ENCODE measurements at regions not wholly inside any gene's neighbourhood (a gene's known extent, or its start where the extent isn't known, plus 50 kb on each side); places are given as distances from the start of the nearest gene placed in this dataset.

DNA sequence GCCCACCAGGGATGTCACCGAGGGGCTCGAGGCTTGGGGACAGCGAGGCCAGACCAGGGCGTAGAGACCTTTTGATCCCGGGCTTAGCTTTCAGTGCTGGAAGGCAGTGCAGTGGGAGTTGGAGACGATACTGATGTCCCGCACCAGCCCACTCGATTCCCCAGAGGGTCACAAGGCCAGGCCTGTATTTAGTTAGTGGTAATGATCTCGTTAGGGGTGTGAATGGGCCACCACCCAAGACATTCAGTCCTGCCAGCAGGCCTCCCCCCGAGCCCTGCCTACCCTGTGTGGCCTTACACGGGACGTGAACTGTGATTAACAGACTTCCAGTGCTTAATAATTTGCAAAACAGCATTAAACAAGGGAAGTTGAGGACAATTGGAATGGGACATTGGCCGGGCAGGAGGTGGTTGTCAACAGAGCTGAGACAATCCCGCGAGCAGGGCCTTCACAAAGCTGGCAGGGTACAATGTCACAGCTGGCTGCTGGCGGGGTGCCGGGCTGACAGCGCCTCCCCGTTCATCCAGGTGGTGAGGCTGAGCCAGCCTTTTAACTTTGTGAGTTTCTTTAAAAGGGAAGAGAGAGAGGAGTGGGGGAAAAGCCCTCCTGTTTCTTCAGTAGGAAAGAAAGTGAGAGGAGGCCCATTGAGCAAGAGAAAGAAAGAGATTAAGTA, 175.3 kb upstream of the RALGAPA2 start:
- no peaks in the 10 kb centered on the region for H4K20me1 ChIP-seq (ENCODE audit: insufficient read depth)
- TF ChIP-seq EP300 (conservative IDR thresholded peaks at IDR 0.05; ENCODE audit: poor library complexity, severe bottlenecking) (no peak), MXI1 (conservative IDR thresholded peaks at IDR 0.05; ENCODE audit: poor library complexity, severe bottlenecking) (no peak), SMC3 (conservative IDR thresholded peaks at IDR 0.05; ENCODE audit: poor library complexity) (no peak)
- TF ChIP-seq, protein P1, sequence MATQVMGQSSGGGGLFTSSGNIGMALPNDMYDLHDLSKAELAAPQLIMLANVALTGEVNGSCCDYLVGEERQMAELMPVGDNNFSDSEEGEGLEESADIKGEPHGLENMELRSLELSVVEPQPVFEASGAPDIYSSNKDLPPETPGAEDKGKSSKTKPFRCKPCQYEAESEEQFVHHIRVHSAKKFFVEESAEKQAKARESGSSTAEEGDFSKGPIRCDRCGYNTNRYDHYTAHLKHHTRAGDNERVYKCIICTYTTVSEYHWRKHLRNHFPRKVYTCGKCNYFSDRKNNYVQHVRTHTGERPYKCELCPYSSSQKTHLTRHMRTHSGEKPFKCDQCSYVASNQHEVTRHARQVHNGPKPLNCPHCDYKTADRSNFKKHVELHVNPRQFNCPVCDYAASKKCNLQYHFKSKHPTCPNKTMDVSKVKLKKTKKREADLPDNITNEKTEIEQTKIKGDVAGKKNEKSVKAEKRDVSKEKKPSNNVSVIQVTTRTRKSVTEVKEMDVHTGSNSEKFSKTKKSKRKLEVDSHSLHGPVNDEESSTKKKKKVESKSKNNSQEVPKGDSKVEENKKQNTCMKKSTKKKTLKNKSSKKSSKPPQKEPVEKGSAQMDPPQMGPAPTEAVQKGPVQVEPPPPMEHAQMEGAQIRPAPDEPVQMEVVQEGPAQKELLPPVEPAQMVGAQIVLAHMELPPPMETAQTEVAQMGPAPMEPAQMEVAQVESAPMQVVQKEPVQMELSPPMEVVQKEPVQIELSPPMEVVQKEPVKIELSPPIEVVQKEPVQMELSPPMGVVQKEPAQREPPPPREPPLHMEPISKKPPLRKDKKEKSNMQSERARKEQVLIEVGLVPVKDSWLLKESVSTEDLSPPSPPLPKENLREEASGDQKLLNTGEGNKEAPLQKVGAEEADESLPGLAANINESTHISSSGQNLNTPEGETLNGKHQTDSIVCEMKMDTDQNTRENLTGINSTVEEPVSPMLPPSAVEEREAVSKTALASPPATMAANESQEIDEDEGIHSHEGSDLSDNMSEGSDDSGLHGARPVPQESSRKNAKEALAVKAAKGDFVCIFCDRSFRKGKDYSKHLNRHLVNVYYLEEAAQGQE (IDR thresholded peaks at IDR 0.05; ENCODE audit: borderline replicate concordance), result no peak
- TF ChIP-seq, protein P2, sequence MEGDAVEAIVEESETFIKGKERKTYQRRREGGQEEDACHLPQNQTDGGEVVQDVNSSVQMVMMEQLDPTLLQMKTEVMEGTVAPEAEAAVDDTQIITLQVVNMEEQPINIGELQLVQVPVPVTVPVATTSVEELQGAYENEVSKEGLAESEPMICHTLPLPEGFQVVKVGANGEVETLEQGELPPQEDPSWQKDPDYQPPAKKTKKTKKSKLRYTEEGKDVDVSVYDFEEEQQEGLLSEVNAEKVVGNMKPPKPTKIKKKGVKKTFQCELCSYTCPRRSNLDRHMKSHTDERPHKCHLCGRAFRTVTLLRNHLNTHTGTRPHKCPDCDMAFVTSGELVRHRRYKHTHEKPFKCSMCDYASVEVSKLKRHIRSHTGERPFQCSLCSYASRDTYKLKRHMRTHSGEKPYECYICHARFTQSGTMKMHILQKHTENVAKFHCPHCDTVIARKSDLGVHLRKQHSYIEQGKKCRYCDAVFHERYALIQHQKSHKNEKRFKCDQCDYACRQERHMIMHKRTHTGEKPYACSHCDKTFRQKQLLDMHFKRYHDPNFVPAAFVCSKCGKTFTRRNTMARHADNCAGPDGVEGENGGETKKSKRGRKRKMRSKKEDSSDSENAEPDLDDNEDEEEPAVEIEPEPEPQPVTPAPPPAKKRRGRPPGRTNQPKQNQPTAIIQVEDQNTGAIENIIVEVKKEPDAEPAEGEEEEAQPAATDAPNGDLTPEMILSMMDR (IDR thresholded peaks at IDR 0.05; ENCODE audit: poor library complexity, severe bottlenecking), result no peak
- H3K27ac ChIP-seq (ENCODE audit: low read length), result no peak overlapping the region
- no peak overlapping the region for H3K4me2 ChIP-seq (ENCODE audit: low read length)
- no peak overlapping the region for H3K4me3 ChIP-seq (ENCODE audit: low read length)
- no peak overlapping the region for H2AFZ ChIP-seq (ENCODE audit: low read depth, low read length)
- no peaks in the 10 kb centered on the region for H3K79me2 ChIP-seq (replicated peaks; ENCODE audit: insufficient read depth, low read length)
- no peaks in the 10 kb centered on the region for H3K9me3 ChIP-seq (ENCODE audit: low read length)
- no peaks in the 10 kb centered on the region for H3K36me3 ChIP-seq (ENCODE audit: insufficient read depth, low read length)
- no peak overlapping the region for H3K9ac ChIP-seq (ENCODE audit: low read length)
- H3K27me3 ChIP-seq (ENCODE audit: insufficient read depth, low read depth, low read length), result peaks cover 89% of the 10 kb centered on the region
- no peaks in the 10 kb centered on the region for H3F3A ChIP-seq (ENCODE audit: insufficient read depth, low read length, poor library complexity, severe bottlenecking)
- no peaks in the 10 kb centered on the region for H3K9me2 ChIP-seq (ENCODE audit: insufficient read depth, low read length)

DNA sequence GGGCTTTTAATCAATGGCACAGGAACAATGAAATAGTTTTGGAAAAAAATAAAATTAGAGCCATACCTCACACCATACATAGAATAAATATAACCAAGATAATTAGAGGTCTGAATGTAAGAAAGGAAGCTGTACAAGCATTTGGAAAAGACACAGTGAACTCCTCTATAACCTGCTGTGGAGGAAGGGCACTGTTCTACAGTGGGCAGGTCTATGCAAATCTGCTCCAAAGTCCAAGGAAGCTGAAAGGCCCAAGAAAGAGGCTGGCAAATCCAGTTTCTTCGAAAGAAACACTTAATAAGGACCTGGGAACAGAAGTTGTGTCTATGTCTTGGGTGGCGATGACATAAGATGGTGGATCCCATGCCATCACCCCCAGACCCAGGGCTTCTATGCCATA, 169.4 kb upstream of the RALGAPA2 start:
- Histone ChIP-seq H4K20me1 (ENCODE audit: insufficient read depth) (no peaks in the 10 kb centered on the region), H3K4me3 (ENCODE audit: low read length) (no peak overlapping the region), H3K36me3 (ENCODE audit: insufficient read depth, low read length) (no peaks in the 10 kb centered on the region), H3K4me2 (ENCODE audit: low read length) (no peak overlapping the region), H3K79me2 (replicated peaks; ENCODE audit: insufficient read depth, low read length) (no peaks in the 10 kb centered on the region), H3K9me2 (ENCODE audit: insufficient read depth, low read length) (no peaks in the 10 kb centered on the region), H2AFZ (ENCODE audit: low read depth, low read length) (no peak overlapping the region), H3K27me3 (ENCODE audit: insufficient read depth, low read depth, low read length) (peaks cover 78% of the 10 kb centered on the region), H3K27ac (ENCODE audit: low read length) (no peak overlapping the region), H3K9me3 (ENCODE audit: low read length) (no peaks in the 10 kb centered on the region), H3K9ac (ENCODE audit: low read length) (no peak overlapping the region), H3F3A (ENCODE audit: insufficient read depth, low read length, poor library complexity, severe bottlenecking) (no peaks in the 10 kb centered on the region)
- TF ChIP-seq MXI1 (conservative IDR thresholded peaks at IDR 0.05; ENCODE audit: poor library complexity, severe bottlenecking) (no peak), SMC3 (conservative IDR thresholded peaks at IDR 0.05; ENCODE audit: poor library complexity) (no peak), EZH2 (IDR thresholded peaks at IDR 0.05; ENCODE audit: borderline replicate concordance, insufficient read depth, low read length, poor library complexity, severe bottlenecking) (no peak), EP300 (conservative IDR thresholded peaks at IDR 0.05; ENCODE audit: poor library complexity, severe bottlenecking) (no peak)
- TF ChIP-seq, protein P1 (IDR thresholded peaks at IDR 0.05; ENCODE audit: borderline replicate concordance), result no peak
